Pancreas (tissue), 10 donors: ENCODE measurements at regions not wholly inside any gene's neighbourhood (a gene's known extent, or its start where the extent isn't known, plus 50 kb on each side); places are given as distances from the start of the nearest gene placed in this dataset.
A peak's percentile ranks its signal among the peaks of the same experiment; 100 is the strongest.

Experiments
- ATAC-seq, 4 donors: fragments of 200-7000 bp; cut with Tn5 transposase; one replicate each; pipeline versions ENCODE4 v1.8.0 to v1.9.1; 2020; ENCODE audit warnings: mild to moderate bottlenecking in 4 of 4, moderate library complexity in 4 of 4
- DNase-seq, 6 donors: peaks; one replicate each; pipeline ENCODE4 v3.0.0-alpha.2; 2020
- FAIRE-seq: peaks from 2 replicates; lab custom pipeline; 2012; peaks lifted over from hg19 to GRCh38; lab: Jason Lieb, UNC
- H3K27ac ChIP-seq, 4 donors: fragments of 200-600 bp; sonication (generic); 1 replicate in 3 of 4; 2 replicates in 1 of 4; pipeline versions ENCODE4 v1.5.0 to v1.8.0; 2020
- H3K27me3 ChIP-seq, 4 donors: fragments of 200-600 bp; one replicate each; pipeline ENCODE4 v1.8.0; 2021
- H3K36me3 ChIP-seq, 3 donors: fragments of 200-600 bp; sonication (generic) in 1 of 3; one replicate each; pipeline versions ENCODE4 v1.5.0 to v1.8.0; 2020 to 2021
- H3K4me1 ChIP-seq, 3 donors: fragments of 200-600 bp; one replicate each; pipeline ENCODE4 v1.8.0; 2021
- H3K4me3 ChIP-seq, 4 donors: fragments of 200-600 bp; sonication (generic) in 2 of 4; one replicate each; pipeline versions ENCODE4 v1.5.0 to v1.8.0; 2020 to 2021
- H3K9me3 ChIP-seq, 4 donors: fragments of 200-600 bp; one replicate each; pipeline ENCODE4 v1.8.0; 2021
- WGBS, 2 donors: extraction: QIAGEN DNeasy Blood & Tissue Kit; methylation state at CpG; one replicate each; pipeline ENCODE4 v1.1.7; 2013; 5-methylcytosine and 5-hydroxymethylcytosine counted together
- intact Hi-C, 3 donors: fragments of 100-400 bp; cut with DNase I; formaldehyde crosslinking; loops; one replicate each; pipeline versions ENCODE4 v1.11.1 to v1.14.2; 2022
- TF ChIP-seq, protein P1 (sequence below), 4 donors: fragments of 200-600 bp; sonication (generic) in 3 of 4; IDR thresholded peaks; one replicate each; pipeline versions ENCODE4 v1.5.0 to v1.8.0; 2021; ENCODE audit warnings: antibody characterized with exemption in 4 of 4
- donor health status: healthy with polysubstance abuse.
- donor health status: DM: no; HTN: no; CAD: no; lungs with moderate emphysema.
- donor health status: DM: no; HTN: no; CAD: no.
- donor health status: control.
- donor health status: control.
- donor health status: Bipolar disorder and iron deficiency.
- donor health status: DM: yes; HTN: yes; CAD: no.
- donor health status: DM: no; HTN: no; CAD: no.
- donor health status: DM: no; HTN: no; CAD: no.
- donor health status: DM: yes; HTN: yes; CAD: no.

GRCh38 chr5:61738446-61738845 is 406.4 kb downstream of the ZSWIM6 start:
- H3K27ac ChIP-seq: no peak overlapping the region
- FAIRE-seq (no peak), ATAC-seq (no peak), DNase-seq (no peak)
- peaks cover 0 to 4% (median 0%) of the 10 kb centered on the region in 3 donors for H3K4me1 ChIP-seq
- H3K36me3 ChIP-seq: no peaks in the 10 kb centered on the region
- H3K27me3 ChIP-seq: no peaks in the 10 kb centered on the region
- intact Hi-C loops: no loop called here
- WGBS, 2 donors: 84 to 87% methylated on average over 3 of the region's 3 CpGs
- H3K9me3 ChIP-seq: no peaks in the 10 kb centered on the region
- TF ChIP-seq, protein P1, sequence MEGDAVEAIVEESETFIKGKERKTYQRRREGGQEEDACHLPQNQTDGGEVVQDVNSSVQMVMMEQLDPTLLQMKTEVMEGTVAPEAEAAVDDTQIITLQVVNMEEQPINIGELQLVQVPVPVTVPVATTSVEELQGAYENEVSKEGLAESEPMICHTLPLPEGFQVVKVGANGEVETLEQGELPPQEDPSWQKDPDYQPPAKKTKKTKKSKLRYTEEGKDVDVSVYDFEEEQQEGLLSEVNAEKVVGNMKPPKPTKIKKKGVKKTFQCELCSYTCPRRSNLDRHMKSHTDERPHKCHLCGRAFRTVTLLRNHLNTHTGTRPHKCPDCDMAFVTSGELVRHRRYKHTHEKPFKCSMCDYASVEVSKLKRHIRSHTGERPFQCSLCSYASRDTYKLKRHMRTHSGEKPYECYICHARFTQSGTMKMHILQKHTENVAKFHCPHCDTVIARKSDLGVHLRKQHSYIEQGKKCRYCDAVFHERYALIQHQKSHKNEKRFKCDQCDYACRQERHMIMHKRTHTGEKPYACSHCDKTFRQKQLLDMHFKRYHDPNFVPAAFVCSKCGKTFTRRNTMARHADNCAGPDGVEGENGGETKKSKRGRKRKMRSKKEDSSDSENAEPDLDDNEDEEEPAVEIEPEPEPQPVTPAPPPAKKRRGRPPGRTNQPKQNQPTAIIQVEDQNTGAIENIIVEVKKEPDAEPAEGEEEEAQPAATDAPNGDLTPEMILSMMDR (IDR thresholded peaks at IDR 0.05): no peak
- no peak overlapping the region for H3K4me3 ChIP-seq

DNA sequence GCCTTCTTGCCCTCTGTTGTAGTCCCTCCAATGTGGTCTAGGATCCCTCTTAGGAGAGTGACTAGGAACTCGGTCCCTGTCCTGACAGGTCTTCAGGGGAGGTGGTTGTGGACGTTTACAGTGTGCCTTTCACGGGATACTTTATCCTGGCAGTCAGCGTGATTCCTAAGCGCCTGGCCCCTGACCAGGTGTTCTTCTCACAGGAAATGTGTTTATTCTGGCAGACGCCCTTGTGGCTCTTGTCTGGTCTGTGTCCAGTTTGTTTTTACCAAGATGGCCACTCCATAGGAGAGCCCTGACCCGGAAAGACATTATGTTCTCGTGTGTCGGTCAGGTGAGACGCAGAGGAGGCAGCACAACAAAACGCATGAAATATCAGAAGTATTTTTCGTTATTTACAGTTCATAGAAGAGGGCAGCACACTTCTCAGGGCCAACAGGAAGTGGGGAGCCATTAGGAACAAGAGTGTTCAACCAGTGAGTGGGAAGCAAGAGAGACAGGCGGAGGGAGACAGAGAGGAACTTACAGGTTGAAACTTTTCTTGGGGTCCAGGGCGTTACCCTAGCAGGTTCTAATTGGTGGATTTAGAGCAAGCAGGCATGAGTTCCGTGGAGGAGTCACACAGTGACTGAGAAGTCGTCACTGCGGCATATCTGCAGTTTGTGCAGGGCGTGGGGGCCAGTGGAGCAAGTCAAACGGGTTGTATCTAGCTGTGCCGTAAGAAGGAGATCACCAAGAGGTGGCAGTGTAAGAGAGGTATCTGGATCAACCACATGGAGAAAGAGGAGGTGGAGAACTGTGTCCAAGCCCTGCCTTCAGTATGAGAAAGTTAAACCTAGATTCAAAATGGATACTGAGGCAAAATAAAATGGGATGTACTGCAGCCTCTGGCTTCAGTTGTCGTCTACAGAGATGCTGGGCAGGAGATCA is 412.9 kb downstream of the ZSWIM6 start:
- peak; percentile 60 to 80 (median 66) for ATAC-seq
- Histone ChIP-seq H3K36me3 (no peaks in the 10 kb centered on the region), H3K9me3 (no peaks in the 10 kb centered on the region), H3K4me1 (no peaks in the 10 kb centered on the region), H3K4me3 (no peak overlapping the region), H3K27ac (no peak overlapping the region), H3K27me3 (no peaks in the 10 kb centered on the region)
- no peak for FAIRE-seq
- intact Hi-C loops: no loop called here
- TF ChIP-seq, protein P1 (IDR thresholded peaks at IDR 0.05): no peak
- no peak for DNase-seq
- WGBS, 2 donors: 61 to 63% methylated on average over 21 of the region's 21 CpGs

DNA sequence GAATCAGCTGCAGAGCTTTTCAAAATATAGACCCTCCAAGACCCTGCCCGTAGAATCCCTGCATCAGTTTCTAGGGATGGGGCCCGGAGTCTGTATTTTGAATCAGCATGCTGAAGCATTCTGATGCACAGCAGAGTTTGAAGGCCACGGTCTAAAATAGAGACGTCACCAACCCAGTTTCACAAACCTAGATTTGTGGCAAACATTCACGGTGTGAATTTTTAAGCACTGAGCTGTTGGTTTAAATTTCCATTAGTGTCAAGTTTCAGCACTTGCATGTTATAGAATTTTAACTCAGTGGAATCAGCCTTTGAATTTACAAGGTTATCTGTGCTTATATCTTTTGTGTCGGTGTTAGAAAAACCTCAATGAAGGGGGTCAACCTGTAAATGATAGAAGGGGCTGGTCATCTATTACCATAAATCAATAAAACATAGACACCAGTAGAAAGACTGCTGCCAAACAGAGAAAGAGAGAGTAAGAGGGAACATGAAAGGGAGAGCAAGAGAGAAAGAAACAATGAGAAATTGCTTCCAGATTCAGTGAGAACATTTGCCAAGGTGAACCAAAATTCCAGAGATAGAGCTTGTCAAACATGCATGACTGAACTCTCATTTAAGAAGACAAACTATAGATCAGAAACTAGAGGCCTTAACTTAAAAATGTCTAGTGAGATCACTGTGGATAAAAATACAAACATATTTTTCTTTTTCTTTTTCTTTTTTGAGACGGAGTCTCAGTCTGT is 414.9 kb downstream of the ZSWIM6 start:
- ATAC-seq (no peak), FAIRE-seq (no peak), DNase-seq (no peak)
- no peaks in the 10 kb centered on the region for H3K9me3 ChIP-seq
- no peak overlapping the region for H3K27ac ChIP-seq
- 64 to 65% methylated on average over 7 of the region's 7 CpGs for WGBS, 2 donors
- no peak overlapping the region for H3K4me3 ChIP-seq
- no peaks in the 10 kb centered on the region for H3K36me3 ChIP-seq
- no peaks in the 10 kb centered on the region for H3K4me1 ChIP-seq
- TF ChIP-seq, protein P1 (IDR thresholded peaks at IDR 0.05): no peak
- H3K27me3 ChIP-seq: no peaks in the 10 kb centered on the region
- intact Hi-C loops: no loop called here

- H3K9me3 ChIP-seq: no peaks in the 10 kb centered on the region
- no peaks in the 10 kb centered on the region for H3K4me1 ChIP-seq
- no peak for ATAC-seq
- H3K4me3 ChIP-seq: no peak overlapping the region
- WGBS, 2 donors: 93% methylated on average over 7 of the region's 7 CpGs
- DNase-seq: no peak
- no peak overlapping the region for H3K27ac ChIP-seq
- no peak for FAIRE-seq
- intact Hi-C loops: no loop called here
- TF ChIP-seq, protein P1 (IDR thresholded peaks at IDR 0.05): no peak
- no peaks in the 10 kb centered on the region for H3K27me3 ChIP-seq
- no peaks in the 10 kb centered on the region for H3K36me3 ChIP-seq
These were observed 416.1 kb downstream of the ZSWIM6 start for GRCh38 chr5:61748121-61748520.
